Gastrocnemius medialis (tissue), 4 donors: ENCODE measurements at regions not wholly inside any gene's neighbourhood (a gene's known extent, or its start where the extent isn't known, plus 50 kb on each side); places are given as distances from the start of the nearest gene placed in this dataset.

Experiments used
- POLR2A ChIP-seq, 2 donors: fragments of 450-650 bp; IDR thresholded peaks; one replicate each; pipeline ENCODE4 v1.6.1; 2017; ENCODE audit warnings: antibody characterized with exemption in 2 of 2, mild to moderate bottlenecking in 2 of 2, moderate library complexity in 2 of 2
- TF ChIP-seq, protein P1 (sequence below), 5 experiments: fragments of 450-650 bp in 3 of 5; fragments of 200-600 bp in 2 of 5; sonication (generic) in 2 of 5; IDR thresholded peaks in 4 of 5; conservative IDR thresholded peaks in 1 of 5; 1 replicate in 4 of 5; 2 replicates in 1 of 5; pipeline ENCODE4 v1.5.1; 2016 to 2019; ENCODE audit warnings: antibody characterized with exemption in 5 of 5, mild to moderate bottlenecking in 3 of 5, moderate library complexity in 3 of 5

DNA sequence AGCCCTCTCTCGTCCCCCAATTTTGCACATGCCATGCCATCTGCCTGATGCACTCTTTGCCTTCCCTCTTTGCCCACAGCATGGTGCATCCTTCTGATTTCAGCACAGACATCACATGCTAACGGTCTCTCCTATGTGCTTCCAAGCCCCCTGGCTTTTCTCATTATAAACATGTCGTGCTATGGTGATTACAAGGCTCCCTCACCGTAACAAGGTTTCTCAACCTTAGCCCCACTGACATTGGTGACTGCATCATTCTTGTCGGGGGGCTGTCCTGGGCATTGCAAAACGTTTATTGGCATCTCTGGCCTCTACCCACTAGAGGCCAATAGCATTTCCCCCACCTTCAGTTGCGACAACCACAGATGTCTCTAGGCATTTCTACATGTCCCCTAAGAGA lies 187.2 kb downstream of the TFAP2C start:
- TF ChIP-seq, protein P1, sequence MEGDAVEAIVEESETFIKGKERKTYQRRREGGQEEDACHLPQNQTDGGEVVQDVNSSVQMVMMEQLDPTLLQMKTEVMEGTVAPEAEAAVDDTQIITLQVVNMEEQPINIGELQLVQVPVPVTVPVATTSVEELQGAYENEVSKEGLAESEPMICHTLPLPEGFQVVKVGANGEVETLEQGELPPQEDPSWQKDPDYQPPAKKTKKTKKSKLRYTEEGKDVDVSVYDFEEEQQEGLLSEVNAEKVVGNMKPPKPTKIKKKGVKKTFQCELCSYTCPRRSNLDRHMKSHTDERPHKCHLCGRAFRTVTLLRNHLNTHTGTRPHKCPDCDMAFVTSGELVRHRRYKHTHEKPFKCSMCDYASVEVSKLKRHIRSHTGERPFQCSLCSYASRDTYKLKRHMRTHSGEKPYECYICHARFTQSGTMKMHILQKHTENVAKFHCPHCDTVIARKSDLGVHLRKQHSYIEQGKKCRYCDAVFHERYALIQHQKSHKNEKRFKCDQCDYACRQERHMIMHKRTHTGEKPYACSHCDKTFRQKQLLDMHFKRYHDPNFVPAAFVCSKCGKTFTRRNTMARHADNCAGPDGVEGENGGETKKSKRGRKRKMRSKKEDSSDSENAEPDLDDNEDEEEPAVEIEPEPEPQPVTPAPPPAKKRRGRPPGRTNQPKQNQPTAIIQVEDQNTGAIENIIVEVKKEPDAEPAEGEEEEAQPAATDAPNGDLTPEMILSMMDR (IDR thresholded peaks at IDR 0.05 in 4 of 5, conservative IDR thresholded peaks at IDR 0.05 in 1 of 5) = no peak
- no peak for TF ChIP-seq POLR2A (IDR thresholded peaks at IDR 0.05)
